ENCODE measurements at regions not wholly inside any gene's neighbourhood (a gene's known extent, or its start where the extent isn't known, plus 50 kb on each side); places are given as distances from the start of the nearest gene placed in this dataset.

DNA sequence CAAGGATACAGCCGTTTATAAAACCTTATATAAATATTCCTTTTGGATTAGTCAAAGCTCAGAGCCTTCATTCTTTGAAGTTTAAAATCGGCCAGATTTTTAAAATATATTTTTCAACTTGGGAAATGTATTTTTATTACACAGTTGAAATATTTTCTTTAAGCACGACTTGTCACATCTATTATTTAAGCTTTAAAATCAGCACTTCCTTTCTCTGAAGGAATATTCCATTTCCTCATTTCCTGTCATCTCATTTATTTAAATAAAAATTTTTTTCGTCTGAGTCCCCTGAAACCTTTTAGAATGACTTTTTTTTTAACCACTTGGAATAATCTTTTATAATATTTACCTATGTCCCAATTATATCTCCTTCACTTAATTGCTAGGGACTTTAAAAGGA, 107.5 kb upstream of the PDE3A start:
- no peak for DNase-seq (ENCODE audit: low read depth in 2 of 2)

DNA sequence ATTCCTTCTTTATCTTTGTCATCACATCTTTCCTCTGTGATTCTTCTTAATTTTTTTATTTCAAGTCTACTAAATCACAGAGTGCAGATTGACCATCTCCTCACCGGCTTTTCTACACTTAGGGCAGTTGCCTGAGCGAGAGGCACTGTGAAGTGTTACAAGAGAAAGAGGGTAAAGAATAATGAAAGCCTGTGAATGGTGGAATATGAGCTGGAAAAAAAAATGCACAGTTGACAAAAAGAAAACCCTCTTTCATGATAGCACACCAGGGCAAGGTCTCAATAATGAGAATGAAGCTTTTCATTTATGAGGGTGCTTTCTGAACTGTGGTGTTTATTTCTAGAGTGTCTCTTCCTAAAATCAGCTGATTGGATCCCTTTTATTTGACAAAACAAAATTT, 106.2 kb upstream of the PDE3A start:
- DNase-seq (ENCODE audit: low read depth in 2 of 2) = no peak

GRCh38 chr12:20264026-20264425, 104.3 kb upstream of the PDE3A start:
- no peak for DNase-seq (ENCODE audit: low read depth in 2 of 2)

DNA sequence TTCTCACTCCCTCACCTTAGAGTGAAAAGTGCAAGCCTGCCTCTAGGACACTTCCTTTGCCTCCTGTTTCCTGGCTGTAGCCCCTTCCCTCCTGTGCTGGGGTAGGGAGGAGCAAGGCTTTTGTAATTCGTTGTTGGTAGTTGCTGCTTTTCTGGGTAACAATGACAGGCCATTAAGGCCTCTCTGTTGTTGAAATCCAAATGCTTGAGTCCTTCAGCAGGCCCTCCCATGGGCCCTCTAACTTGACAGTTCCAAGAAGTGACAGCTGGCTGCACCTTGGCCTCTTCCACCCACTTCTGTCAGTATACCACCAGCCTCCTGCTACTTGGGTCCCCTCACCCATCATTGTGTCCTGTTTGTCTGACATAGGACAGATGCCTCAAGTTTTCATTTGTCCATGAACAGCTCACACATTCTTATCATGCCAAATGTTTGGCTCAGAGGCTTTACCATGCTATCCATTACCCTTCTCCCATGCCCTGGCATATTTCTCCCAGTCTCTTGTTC, 103.7 kb upstream of the PDE3A start:
- no peak for DNase-seq (ENCODE audit: low read depth in 2 of 2)

DNA sequence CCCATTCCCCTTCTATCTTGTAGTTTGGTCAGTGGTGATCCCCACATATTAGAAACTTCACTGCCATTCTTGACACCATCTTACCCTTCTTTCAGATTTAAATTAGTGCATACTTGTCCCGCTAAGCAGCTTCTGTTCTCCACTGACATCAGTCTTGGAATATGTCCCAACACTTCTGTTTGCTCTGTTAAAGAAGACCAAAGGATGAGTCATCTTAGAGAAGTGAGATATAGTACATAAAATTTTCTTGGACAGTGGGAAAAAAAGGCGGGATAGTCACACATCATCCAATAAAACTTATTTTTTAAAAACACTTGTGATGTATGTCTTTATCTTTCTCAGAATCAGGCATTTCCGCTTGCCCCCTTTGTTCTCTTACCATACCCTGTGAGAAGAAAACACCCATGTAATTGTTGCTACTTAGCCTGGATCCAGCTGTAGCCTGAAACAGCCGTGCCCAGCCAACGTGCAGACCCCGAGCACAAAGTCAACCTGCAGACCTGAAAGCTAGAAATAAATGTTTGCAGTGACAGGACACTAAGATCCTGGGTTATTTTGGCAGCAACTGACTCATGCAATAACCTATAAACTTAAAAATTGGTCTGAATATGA, 100.1 kb upstream of the PDE3A start:
- DNase-seq (ENCODE audit: low read depth in 2 of 2) = no peak

DNA sequence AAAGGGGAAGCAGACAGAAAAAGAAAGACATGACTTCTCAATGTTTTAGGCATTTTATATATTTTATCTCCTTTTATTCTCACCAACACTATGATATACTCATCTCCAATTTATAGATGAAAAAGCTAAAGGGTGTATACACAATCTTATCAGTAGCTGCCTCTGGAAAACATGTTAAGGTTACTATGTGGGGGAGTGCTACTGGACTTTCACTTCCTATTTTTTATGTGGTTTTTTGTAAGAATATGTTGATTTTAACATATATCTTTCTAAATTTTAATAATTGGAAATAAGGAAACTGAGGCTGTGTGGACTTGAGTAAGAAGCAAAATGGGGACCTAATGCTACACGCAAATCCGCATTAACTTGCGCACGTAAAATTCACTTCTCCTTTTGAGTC, 99.6 kb upstream of the PDE3A start:
- DNase-seq (ENCODE audit: low read depth in 2 of 2) = no peak

- no peak for DNase-seq (ENCODE audit: low read depth in 2 of 2)
Observed at GRCh38 chr12:20269337-20270067, 98.8 kb upstream of the PDE3A start.

- DNase-seq (ENCODE audit: low read depth in 2 of 2) = no peak
Observed at GRCh38 chr12:20270557-20270956, 97.8 kb upstream of the PDE3A start.

DNA sequence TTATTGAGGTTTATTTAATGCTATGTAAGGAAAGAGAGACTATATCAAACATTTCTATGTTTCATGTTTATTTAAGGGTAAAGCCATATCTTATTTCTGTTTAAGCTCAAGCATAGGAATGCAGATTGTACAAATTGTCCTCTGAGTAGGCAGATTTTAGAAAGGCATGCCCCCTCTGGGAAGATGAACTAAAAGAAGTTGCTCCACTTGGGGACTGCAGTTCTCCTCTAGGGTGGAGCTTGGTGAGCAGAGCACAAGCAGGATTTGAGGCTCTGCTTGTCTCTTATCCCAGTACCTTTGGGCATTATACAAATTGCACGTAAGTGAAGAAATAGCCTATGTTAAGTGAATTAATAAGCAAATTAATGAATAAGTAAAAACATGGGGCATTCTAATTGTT, 96.2 kb upstream of the PDE3A start:
- DNase-seq (ENCODE audit: low read depth in 2 of 2) = no peak

GRCh38 chr12:20272801-20273200, 95.5 kb upstream of the PDE3A start:
- no peak for DNase-seq (ENCODE audit: low read depth in 2 of 2)

DNA sequence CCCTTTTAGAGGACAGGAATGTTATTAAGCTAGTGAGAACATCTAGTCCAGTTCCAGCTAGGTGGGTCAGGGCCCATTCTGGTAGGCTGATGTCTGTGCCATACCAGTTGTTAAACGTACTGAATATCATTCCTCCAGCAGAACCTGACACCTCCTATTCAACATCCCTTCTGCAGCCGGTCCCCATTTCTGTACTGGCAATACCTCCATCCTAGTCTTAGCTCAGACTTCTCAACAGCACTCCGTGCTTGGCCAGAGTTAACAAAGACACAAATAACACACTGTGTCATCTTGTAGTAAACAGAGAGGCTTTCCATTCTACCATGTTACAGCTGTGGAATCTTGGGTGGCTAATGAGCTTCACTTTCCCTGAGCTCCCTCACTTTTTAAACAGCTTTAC, 94.3 kb upstream of the PDE3A start:
- no peak for DNase-seq (ENCODE audit: low read depth in 2 of 2)

- DNase-seq (ENCODE audit: low read depth in 2 of 2) = no peak
Observed at GRCh38 chr12:20278276-20278675, 90.1 kb upstream of the PDE3A start.

- DNase-seq (ENCODE audit: low read depth in 2 of 2) = no peak
Observed at GRCh38 chr12:20280515-20280914, 87.8 kb upstream of the PDE3A start.

DNA sequence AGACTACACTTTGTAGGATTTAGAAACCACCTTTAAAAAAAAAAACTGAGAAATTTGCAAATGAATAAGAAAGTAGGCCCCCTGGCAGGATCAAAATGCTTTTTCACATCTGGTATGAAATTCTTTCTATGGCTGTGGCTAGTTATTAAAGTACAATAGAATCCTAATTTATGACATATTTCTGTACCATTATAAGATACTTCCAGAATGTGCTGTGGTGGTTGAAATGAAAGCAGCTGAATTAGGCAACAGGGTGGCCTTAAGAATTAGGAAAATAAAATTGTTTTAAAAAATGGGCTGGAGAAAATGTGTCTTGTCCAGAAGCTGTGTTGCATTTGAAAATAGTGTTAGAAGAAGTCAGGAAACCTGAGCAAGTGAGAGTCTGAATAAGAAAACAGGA, 85.9 kb upstream of the PDE3A start:
- DNase-seq (ENCODE audit: low read depth in 2 of 2) = no peak

- no peak for DNase-seq (ENCODE audit: low read depth in 2 of 2)
Observed at GRCh38 chr12:20283482-20283881, 84.9 kb upstream of the PDE3A start.

DNA sequence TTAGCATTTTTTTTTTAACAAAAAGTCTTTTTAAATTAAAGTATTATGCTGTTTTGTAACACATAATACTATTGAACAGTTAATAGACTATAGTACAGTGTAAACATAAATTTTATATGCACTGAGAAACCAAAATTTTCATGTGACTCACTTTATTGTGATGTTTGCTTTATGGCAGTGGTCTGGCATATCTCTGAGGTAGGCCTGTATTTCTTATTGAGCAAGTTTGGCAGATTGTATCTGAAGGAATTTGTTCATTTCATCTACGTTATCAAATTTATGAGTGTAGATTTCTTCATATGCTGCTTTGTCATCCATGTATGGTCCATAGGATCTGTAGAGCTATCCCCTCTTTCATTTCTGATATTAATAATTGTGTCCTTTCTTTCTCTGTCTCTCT, 78.8 kb upstream of the PDE3A start:
- DNase-seq (ENCODE audit: low read depth in 2 of 2) = no peak

GRCh38 chr12:20300457-20300856, 67.9 kb upstream of the PDE3A start:
- no peak for DNase-seq (ENCODE audit: low read depth in 2 of 2)

DNA sequence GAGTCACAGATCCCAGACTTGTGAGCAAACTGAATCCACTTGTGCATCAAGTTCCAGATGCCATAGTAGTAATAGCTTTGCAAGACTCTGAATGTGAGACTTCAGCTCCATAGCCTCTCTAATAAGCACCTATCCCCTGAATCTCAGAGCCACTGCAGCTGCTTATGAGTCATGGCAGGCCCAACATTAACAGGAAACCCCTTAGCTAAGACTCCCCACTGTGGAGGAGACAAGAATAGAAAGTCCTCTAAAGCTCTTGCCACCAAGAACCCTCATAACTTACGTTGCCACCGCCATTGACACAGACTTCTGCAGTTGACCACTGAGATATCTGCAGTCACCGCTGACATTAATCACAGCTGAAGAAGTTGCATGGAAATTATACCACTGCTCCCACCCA, 62.9 kb upstream of the PDE3A start:
- no peak for DNase-seq (ENCODE audit: low read depth in 2 of 2)

- DNase-seq (ENCODE audit: low read depth in 2 of 2) = no peak
Observed at GRCh38 chr12:20309504-20310148, 58.7 kb upstream of the PDE3A start.

DNA sequence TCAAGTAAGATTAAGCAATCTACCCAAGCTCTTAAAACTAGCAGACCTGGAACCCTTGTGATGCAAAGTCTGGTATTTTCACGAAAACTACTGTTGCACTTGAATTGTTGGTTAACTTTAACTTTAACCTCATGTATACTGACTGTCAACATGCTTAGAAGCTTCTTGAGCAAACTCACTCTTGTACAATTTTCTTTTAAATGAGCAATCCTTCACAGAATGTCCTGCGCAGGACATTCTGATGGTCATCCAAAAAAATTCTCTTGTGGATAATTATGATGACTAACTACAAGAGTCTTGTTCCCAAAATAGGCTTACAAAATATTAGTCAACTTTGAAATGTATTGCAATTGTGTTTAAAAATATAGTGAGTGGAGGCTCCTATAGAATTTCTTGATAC, 54.0 kb upstream of the PDE3A start:
- no peak for DNase-seq (ENCODE audit: low read depth in 2 of 2)

DNA sequence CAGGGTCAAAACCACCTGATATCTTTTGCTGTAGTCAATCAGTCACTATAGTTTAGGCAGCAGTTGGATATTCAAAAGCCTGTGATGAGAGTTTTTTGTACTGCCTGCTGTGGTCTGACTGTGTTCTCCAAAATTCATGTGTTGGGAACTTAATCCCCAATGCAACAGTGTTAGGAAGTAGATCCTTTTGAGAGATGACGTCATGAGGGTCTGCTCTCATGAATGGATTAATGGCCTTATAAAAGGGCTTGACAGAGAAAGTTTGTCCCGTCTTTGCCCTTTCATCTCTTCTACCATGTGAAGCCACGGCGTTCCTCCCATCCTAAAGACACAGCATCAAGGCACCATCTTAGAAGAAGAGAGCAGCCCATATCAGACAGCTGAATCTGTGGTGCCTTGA, 50.8 kb upstream of the PDE3A start:
- DNase-seq (ENCODE audit: low read depth in 2 of 2) = no peak
